ENCODE measurements at regions not wholly inside any gene's neighbourhood (a gene's known extent, or its start where the extent isn't known, plus 50 kb on each side); places are given as distances from the start of the nearest gene placed in this dataset.
"Not testable (repeated sequence)": the region's sequence is repeated elsewhere in the genome, so short reads cannot be mapped to it uniquely, and the experiment has no call there.

- DNase-seq: no peak
Observed at GRCh38 chr16:59920054-59920453, 1185.9 kb upstream of the GOT2 start.

- DNase-seq: no peak
Observed at GRCh38 chr16:59913666-59914065, 1179.5 kb upstream of the GOT2 start.

GRCh38 chr16:59909262-59909661 lies 1175.1 kb upstream of the GOT2 start:
- no peak for DNase-seq

- DNase-seq: no peak
Observed at GRCh38 chr16:59907611-59908010, 1173.5 kb upstream of the GOT2 start.

GRCh38 chr16:59905606-59906005 lies 1171.5 kb upstream of the GOT2 start:
- no peak for DNase-seq

- no peak for DNase-seq
Observed at GRCh38 chr16:59905131-59905530, 1171.0 kb upstream of the GOT2 start.

- DNase-seq: no peak
Observed at GRCh38 chr16:59899940-59900339, 1165.8 kb upstream of the GOT2 start.

- DNase-seq: no peak
Observed at GRCh38 chr16:59892376-59892775, 1158.3 kb upstream of the GOT2 start.

GRCh38 chr16:59887856-59888255 lies 1153.7 kb upstream of the GOT2 start:
- DNase-seq: no peak

GRCh38 chr16:59886021-59886420 lies 1151.9 kb upstream of the GOT2 start:
- no peak for DNase-seq

- no peak for DNase-seq
Observed at GRCh38 chr16:59881376-59881775, 1147.3 kb upstream of the GOT2 start.

- DNase-seq: no peak
Observed at GRCh38 chr16:59880611-59881010, 1146.5 kb upstream of the GOT2 start.

- no peak for DNase-seq
Observed at GRCh38 chr16:59878999-59879398, 1144.9 kb upstream of the GOT2 start.

GRCh38 chr16:59878479-59878878 lies 1144.4 kb upstream of the GOT2 start:
- DNase-seq: no peak

GRCh38 chr16:59864981-59865666 lies 1131.0 kb upstream of the GOT2 start:
- DNase-seq: no peak

- DNase-seq: no peak
Observed at GRCh38 chr16:59859676-59860402, 1125.7 kb upstream of the GOT2 start.

GRCh38 chr16:59854846-59855439 lies 1120.8 kb upstream of the GOT2 start:
- DNase-seq: no peak

- no peak for DNase-seq
Observed at GRCh38 chr16:59849716-59850115, 1115.6 kb upstream of the GOT2 start.

GRCh38 chr16:59848296-59848695 lies 1114.2 kb upstream of the GOT2 start:
- DNase-seq: no peak

GRCh38 chr16:59840169-59840568 lies 1106.1 kb upstream of the GOT2 start:
- DNase-seq: no peak

GRCh38 chr16:59826767-59827166 lies 1092.7 kb upstream of the GOT2 start:
- DNase-seq: no peak

- not testable (repeated sequence) for DNase-seq
Observed at GRCh38 chr16:59809488-59809887, 1075.4 kb upstream of the GOT2 start.

GRCh38 chr16:59783191-59783590 lies 1049.1 kb upstream of the GOT2 start:
- no peak for DNase-seq

- no peak for DNase-seq
Observed at GRCh38 chr16:59773330-59773729, 1039.2 kb upstream of the GOT2 start.

Data from COR-L47 (cell line).